Smooth muscle cell (in vitro differentiated cells): ENCODE measurements at regions not wholly inside any gene's neighbourhood (a gene's known extent, or its start where the extent isn't known, plus 50 kb on each side); places are given as distances from the start of the nearest gene placed in this dataset.

Experiments
- DNase-seq: peaks from one replicate; lab custom pipeline; 2025; ENCODE audit not compliant: unreplicated experiment; lab: John Stamatoyannopoulos, UW
- H2AFZ ChIP-seq: fragments of 200-600 bp; sonication (generic); 2 replicates; pipeline ENCODE4 v1.6.0; 2016; ENCODE audit warnings: antibody characterized with exemption, low read depth, mild to moderate bottlenecking
- H3F3A ChIP-seq: fragments of 200-600 bp; sonication (generic); 2 replicates; pipeline ENCODE4 v1.6.0; 2017; ENCODE audit warnings: antibody characterized with exemption, low read depth
- H3K27ac ChIP-seq: fragments of 200-600 bp; sonication (generic); 2 replicates; pipeline ENCODE4 v1.5.1; 2016; ENCODE audit warnings: low read depth, mild to moderate bottlenecking
- H3K27me3 ChIP-seq: fragments of 200-600 bp; sonication (generic); 2 replicates; pipeline ENCODE4 v1.6.1; 2016; ENCODE audit warnings: low read depth, mild to moderate bottlenecking
- H3K36me3 ChIP-seq: fragments of 200-600 bp; sonication (generic); 2 replicates; pipeline ENCODE4 v1.5.1; 2016; ENCODE audit warnings: low read depth
- H3K4me1 ChIP-seq: fragments of 200-600 bp; sonication (generic); 2 replicates; pipeline ENCODE4 v1.5.1; 2016; ENCODE audit warnings: low read depth
- H3K4me2 ChIP-seq: fragments of 200-600 bp; sonication (generic); 2 replicates; pipeline ENCODE4 v1.6.0; 2016; ENCODE audit warnings: mild to moderate bottlenecking
- H3K4me3 ChIP-seq: fragments of 200-600 bp; sonication (generic); 2 replicates; pipeline ENCODE4 v1.5.1; 2016; ENCODE audit warnings: mild to moderate bottlenecking
- H3K79me2 ChIP-seq: fragments of 200-600 bp; sonication (generic); 2 replicates; pipeline ENCODE4 v1.6.0; 2016; ENCODE audit warnings: low read depth, mild to moderate bottlenecking
- H3K9ac ChIP-seq: fragments of 200-600 bp; sonication (generic); 2 replicates; pipeline ENCODE4 v1.6.0; 2016; ENCODE audit warnings: low read depth
- H3K9me3 ChIP-seq: fragments of 200-600 bp; sonication (generic); replicated peaks from 2 replicates; pipeline ENCODE4 v1.5.1; 2016; ENCODE audit warnings: low read depth
- H4K20me1 ChIP-seq: fragments of 200-600 bp; sonication (generic); 2 replicates; pipeline ENCODE4 v1.6.0; 2016; ENCODE audit warnings: low read depth
- WGBS: methylation state at CpG from one replicate; pipeline ENCODE4 v1.1.7; 2016; ENCODE audit warnings: low lambda C conversion rate; 5-methylcytosine and 5-hydroxymethylcytosine counted together
- TF ChIP-seq, protein P1 (sequence below): fragments of 200-600 bp; sonication (generic); IDR thresholded peaks from 2 replicates; pipeline ENCODE4 v1.5.1; 2017; ENCODE audit warnings: borderline replicate concordance, mild to moderate bottlenecking, antibody characterized with exemption; ENCODE audit not compliant: insufficient read depth, poor library complexity, severe bottlenecking

DNA sequence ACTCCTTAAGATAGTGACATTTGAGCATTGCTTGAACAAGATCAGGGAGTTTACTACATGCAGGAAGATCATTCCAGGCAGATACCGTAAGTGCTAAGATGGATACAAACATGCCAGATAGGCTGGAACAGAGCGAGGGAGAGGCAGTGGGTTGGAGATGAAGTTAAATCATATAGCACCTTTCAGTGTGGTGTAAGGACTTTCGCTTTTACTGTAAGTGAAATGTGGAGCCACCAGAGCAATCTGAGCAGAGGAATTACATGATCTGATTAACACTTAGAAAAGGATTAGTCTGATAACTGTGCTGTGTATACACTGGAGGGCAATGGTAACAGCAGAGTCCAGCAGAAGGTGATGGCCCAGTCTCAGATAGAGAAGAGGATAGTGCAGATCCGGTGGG, 163.0 kb upstream of the SSTR1 start:
- Histone ChIP-seq H3K27ac (no peak overlapping the region), H3K79me2 (no peaks in the 10 kb centered on the region), H3K9me3 (no peaks in the 10 kb centered on the region), H4K20me1 (no peaks in the 10 kb centered on the region), H3K4me2 (no peak overlapping the region), H3K4me1 (peaks cover 9% of the 10 kb centered on the region), H3K36me3 (no peaks in the 10 kb centered on the region), H3F3A (no peaks in the 10 kb centered on the region), H3K27me3 (no peaks in the 10 kb centered on the region), H3K4me3 (no peak overlapping the region), H2AFZ (no peak overlapping the region), H3K9ac (no peak overlapping the region)
- WGBS, result 56% methylated on average over 4 of the region's 4 CpGs
- TF ChIP-seq, protein P1, sequence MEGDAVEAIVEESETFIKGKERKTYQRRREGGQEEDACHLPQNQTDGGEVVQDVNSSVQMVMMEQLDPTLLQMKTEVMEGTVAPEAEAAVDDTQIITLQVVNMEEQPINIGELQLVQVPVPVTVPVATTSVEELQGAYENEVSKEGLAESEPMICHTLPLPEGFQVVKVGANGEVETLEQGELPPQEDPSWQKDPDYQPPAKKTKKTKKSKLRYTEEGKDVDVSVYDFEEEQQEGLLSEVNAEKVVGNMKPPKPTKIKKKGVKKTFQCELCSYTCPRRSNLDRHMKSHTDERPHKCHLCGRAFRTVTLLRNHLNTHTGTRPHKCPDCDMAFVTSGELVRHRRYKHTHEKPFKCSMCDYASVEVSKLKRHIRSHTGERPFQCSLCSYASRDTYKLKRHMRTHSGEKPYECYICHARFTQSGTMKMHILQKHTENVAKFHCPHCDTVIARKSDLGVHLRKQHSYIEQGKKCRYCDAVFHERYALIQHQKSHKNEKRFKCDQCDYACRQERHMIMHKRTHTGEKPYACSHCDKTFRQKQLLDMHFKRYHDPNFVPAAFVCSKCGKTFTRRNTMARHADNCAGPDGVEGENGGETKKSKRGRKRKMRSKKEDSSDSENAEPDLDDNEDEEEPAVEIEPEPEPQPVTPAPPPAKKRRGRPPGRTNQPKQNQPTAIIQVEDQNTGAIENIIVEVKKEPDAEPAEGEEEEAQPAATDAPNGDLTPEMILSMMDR, result no peak
- DNase-seq, result no peak

- Histone ChIP-seq H3K79me2 (no peaks in the 10 kb centered on the region), H2AFZ (no peak overlapping the region), H3K4me3 (no peak overlapping the region), H3K27ac (no peak overlapping the region), H3F3A (no peaks in the 10 kb centered on the region), H4K20me1 (no peaks in the 10 kb centered on the region), H3K36me3 (no peaks in the 10 kb centered on the region), H3K9me3 (no peaks in the 10 kb centered on the region), H3K4me2 (no peak overlapping the region), H3K4me1 (peaks cover 9% of the 10 kb centered on the region), H3K27me3 (no peaks in the 10 kb centered on the region), H3K9ac (no peak overlapping the region)
- TF ChIP-seq, protein P1, result no peak
- DNase-seq, result no peak
- WGBS, result 93% methylated on average over 2 of the region's 2 CpGs
These were observed 162.2 kb upstream of the SSTR1 start for GRCh38 chr14:38045461-38045860.

- Histone ChIP-seq H3K9me3 (no peaks in the 10 kb centered on the region), H3K27me3 (no peaks in the 10 kb centered on the region), H3K4me3 (no peak overlapping the region), H3K27ac (no peak overlapping the region), H3K36me3 (no peaks in the 10 kb centered on the region), H3K4me1 (peaks cover 9% of the 10 kb centered on the region), H3K79me2 (no peaks in the 10 kb centered on the region), H3K4me2 (no peak overlapping the region), H2AFZ (no peak overlapping the region), H3K9ac (no peak overlapping the region), H4K20me1 (no peaks in the 10 kb centered on the region), H3F3A (no peaks in the 10 kb centered on the region)
- DNase-seq, result no peak
- WGBS, result 98% methylated on average over 2 of the region's 2 CpGs
- TF ChIP-seq, protein P1, result no peak
These were observed 161.5 kb upstream of the SSTR1 start for GRCh38 chr14:38046160-38046559.

DNA sequence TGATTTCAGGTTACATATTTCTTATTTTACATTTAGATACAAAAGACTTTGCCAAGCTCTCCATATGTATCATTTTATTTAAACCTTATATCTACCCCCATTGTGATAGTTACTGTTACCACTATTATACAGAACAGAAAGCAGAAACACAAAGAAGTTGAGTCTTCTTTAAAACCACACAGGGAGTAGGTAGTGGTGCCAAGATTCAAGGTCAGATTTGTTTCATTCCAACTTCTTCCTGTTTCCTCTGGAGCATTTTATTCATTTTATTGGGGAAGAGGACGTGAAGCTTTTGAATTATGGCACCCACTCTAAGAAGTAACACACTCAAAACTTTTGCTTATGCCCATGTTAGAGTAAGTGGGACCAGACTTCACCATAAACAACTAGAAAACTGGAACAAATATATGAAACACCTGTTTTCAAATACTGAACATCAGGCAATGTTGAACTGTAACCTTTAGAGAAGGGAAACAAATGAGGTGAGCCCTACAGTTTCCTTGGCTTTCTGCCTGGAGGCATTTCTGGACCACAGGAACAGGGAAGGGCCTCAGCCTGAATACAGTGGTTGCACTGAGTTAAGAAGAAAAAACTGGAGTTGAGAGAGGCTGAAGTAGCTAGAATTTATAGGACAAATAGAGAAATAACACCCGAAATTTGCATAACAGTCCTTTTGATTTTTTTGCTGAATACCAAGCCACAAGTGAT, 160.4 kb upstream of the SSTR1 start:
- H2AFZ ChIP-seq, result no peak overlapping the region
- no peak overlapping the region for H3K4me2 ChIP-seq
- no peaks in the 10 kb centered on the region for H3K36me3 ChIP-seq
- H3K79me2 ChIP-seq, result no peaks in the 10 kb centered on the region
- H3K4me3 ChIP-seq, result no peak overlapping the region
- peaks cover 9% of the 10 kb centered on the region for H3K4me1 ChIP-seq
- no peaks in the 10 kb centered on the region for H4K20me1 ChIP-seq
- WGBS, result 87% methylated on average over 2 of the region's 2 CpGs
- H3K9ac ChIP-seq, result no peak overlapping the region
- no peaks in the 10 kb centered on the region for H3K9me3 ChIP-seq
- H3K27ac ChIP-seq, result no peak overlapping the region
- H3F3A ChIP-seq, result no peaks in the 10 kb centered on the region
- H3K27me3 ChIP-seq, result no peaks in the 10 kb centered on the region
- DNase-seq, result no peak
- TF ChIP-seq, protein P1, result no peak
